Upper lobe of left lung (tissue), 6 donors: ENCODE measurements at regions not wholly inside any gene's neighbourhood (a gene's known extent, or its start where the extent isn't known, plus 50 kb on each side); places are given as distances from the start of the nearest gene placed in this dataset.
A peak's percentile ranks its signal among the peaks of the same experiment; 100 is the strongest.

Experiments
- ATAC-seq, 2 donors: fragments of 200-7000 bp; cut with Tn5 transposase; one replicate each; pipeline ENCODE4 v1.9.1; 2022; ENCODE audit warnings: mild to moderate bottlenecking in 2 of 2, moderate library complexity in 2 of 2; ENCODE audit not compliant: low FRiP score in 2 of 2
- DNase-seq, 2 donors: peaks; one replicate each; pipeline ENCODE4 v3.0.0-alpha.2; 2019 to 2020
- H3K27ac ChIP-seq, 4 donors: fragments of 200-600 bp; sonication (generic); one replicate each; pipeline ENCODE4 v1.5.1; 2016 to 2019
- H3K27me3 ChIP-seq, 4 donors: fragments of 200-600 bp; sonication (generic); one replicate each; pipeline ENCODE4 v1.5.1; 2017 to 2019
- H3K36me3 ChIP-seq, 4 donors: fragments of 200-600 bp; sonication (generic); one replicate each; pipeline ENCODE4 v1.5.1; 2016 to 2019
- H3K4me1 ChIP-seq, 4 donors: fragments of 200-600 bp; sonication (generic); one replicate each; pipeline ENCODE4 v1.5.1; 2018 to 2019
- H3K4me3 ChIP-seq, 4 donors: fragments of 200-600 bp; sonication (generic); one replicate each; pipeline ENCODE4 v1.5.1; 2017 to 2019; ENCODE audit warnings: mild to moderate bottlenecking in 2 of 4, moderate library complexity in 1 of 4
- H3K9me3 ChIP-seq, 4 donors: fragments of 200-600 bp; sonication (generic); one replicate each; pipeline ENCODE4 v1.5.1; 2018 to 2019
- CTCF ChIP-seq, 6 experiments: fragments of 450-650 bp in 4 of 6; fragments of 200-600 bp in 2 of 6; sonication (generic) in 2 of 6; IDR thresholded peaks; one replicate each; pipeline ENCODE4 v1.5.1; 2016 to 2019; ENCODE audit warnings: antibody characterized with exemption in 6 of 6
- EP300 ChIP-seq, 4 donors: sonication (generic); formaldehyde crosslinking; IDR thresholded peaks; one replicate each; pipeline ENCODE4 v1.5.1; 2017; ENCODE audit warnings: antibody characterized with exemption in 4 of 4, control low read depth in 2 of 4
- POLR2A ChIP-seq, 4 donors: fragments of 450-650 bp; IDR thresholded peaks; one replicate each; pipeline ENCODE4 v1.5.1; 2016 to 2017; ENCODE audit warnings: antibody characterized with exemption in 4 of 4, mild to moderate bottlenecking in 2 of 4
- POLR2AphosphoS5 ChIP-seq, 2 donors: sonication (generic); formaldehyde crosslinking; IDR thresholded peaks; one replicate each; pipeline ENCODE4 v1.5.1; 2017; ENCODE audit warnings: antibody characterized with exemption in 2 of 2
- WGBS, 2 donors: methylation state at CpG; one replicate each; pipeline ENCODE4 v1.1.5; 2017 to 2018; 5-methylcytosine and 5-hydroxymethylcytosine counted together
- donor health status: DM: no; HTN: no; CAD: no; lungs with moderate emphysema.
- donor health status: DM: no; HTN: yes; CAD: no; lungs with severe emphysema.

- Histone ChIP-seq H3K4me1 (no peaks in the 10 kb centered on the region), H3K27ac (no peak overlapping the region), H3K9me3 (no peaks in the 10 kb centered on the region), H3K27me3 (no peaks in the 10 kb centered on the region), H3K36me3 (no peaks in the 10 kb centered on the region), H3K4me3 (no peak overlapping the region)
- no peak for ATAC-seq
- WGBS, 2 donors, result 91 to 93% methylated on average over 6 of the region's 6 CpGs
- DNase-seq, result no peak
- TF ChIP-seq EP300 (IDR thresholded peaks at IDR 0.05) (no peak), POLR2AphosphoS5 (IDR thresholded peaks at IDR 0.05) (no peak), CTCF (IDR thresholded peaks at IDR 0.05) (no peak), POLR2A (IDR thresholded peaks at IDR 0.05) (no peak)
Observed at GRCh38 chr20:20831794-20832193, 119.3 kb upstream of the RALGAPA2 start.

DNA sequence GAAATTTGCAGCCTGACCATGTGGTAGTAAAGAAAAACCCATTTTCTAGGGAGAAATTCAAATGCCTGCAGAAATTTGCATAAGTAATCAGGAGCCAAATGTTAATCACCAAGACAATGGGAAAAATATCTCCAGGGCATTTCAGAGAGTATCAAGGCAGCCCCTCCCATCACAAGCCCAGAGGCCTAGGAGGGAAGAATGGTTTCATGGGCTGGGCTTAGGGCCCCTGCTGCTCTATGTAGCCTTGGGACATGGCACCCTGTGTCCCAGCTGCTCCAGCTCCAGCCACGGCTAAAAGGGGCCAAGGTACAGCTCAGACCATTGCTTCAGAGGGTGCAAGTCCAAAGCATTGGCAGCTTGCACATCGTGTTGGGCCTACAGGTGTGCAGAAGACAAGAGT, 117.2 kb upstream of the RALGAPA2 start:
- 88% methylated on average over 2 of the region's 2 CpGs; no CpG with 5 or more reads in 1 of the 2 donors for WGBS, 2 donors
- H3K36me3 ChIP-seq, result no peaks in the 10 kb centered on the region
- no peak overlapping the region for H3K27ac ChIP-seq
- DNase-seq, result no peak
- H3K4me3 ChIP-seq, result no peak overlapping the region
- TF ChIP-seq POLR2AphosphoS5 (IDR thresholded peaks at IDR 0.05), result no peak
- TF ChIP-seq EP300 (IDR thresholded peaks at IDR 0.05), result no peak
- TF ChIP-seq CTCF (IDR thresholded peaks at IDR 0.05), result no peak
- TF ChIP-seq POLR2A (IDR thresholded peaks at IDR 0.05), result no peak
- no peaks in the 10 kb centered on the region for H3K9me3 ChIP-seq
- H3K4me1 ChIP-seq, result peaks cover 3 to 7% (median 6%) of the 10 kb centered on the region in 4 donors
- no peak for ATAC-seq
- no peaks in the 10 kb centered on the region for H3K27me3 ChIP-seq

DNA sequence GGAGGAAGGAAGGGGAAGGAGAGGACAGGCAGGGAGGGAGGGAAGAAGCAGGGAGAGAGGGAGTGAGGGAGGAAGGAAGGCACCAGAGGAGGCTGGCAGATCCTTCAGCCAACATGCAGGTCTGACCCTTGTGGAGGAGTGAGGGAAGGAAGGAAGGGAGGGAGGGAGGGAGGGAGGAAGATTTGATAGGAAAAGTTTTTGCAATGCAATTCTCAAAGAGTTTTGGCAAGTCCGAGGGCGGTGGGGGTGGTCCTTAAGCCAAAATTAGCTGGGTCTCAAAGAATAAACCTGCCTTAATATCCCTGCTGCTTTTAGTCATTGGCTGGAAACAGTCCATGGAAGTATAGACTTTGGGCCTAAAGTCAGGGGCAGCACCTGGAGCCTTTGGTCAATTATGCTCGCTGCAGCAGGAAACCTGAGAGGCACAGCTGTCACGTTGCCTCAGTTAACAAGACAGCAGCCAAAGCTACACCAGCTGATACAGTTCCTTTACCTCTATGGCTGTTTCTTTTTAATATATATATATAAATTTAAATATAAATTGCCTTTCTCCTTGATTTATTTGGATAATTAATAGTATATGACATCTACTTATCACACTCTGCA, 115.7 kb upstream of the RALGAPA2 start:
- no peaks in the 10 kb centered on the region for H3K27me3 ChIP-seq
- DNase-seq (no peak), ATAC-seq (no peak)
- no peak for TF ChIP-seq POLR2A (IDR thresholded peaks at IDR 0.05)
- no peak for TF ChIP-seq CTCF (IDR thresholded peaks at IDR 0.05)
- TF ChIP-seq POLR2AphosphoS5 (IDR thresholded peaks at IDR 0.05), result no peak
- no peak for TF ChIP-seq EP300 (IDR thresholded peaks at IDR 0.05)
- no peaks in the 10 kb centered on the region for H3K9me3 ChIP-seq
- WGBS, 2 donors, result 71 to 97% methylated on average over 3 to 4 of the region's 4 CpGs
- no peaks in the 10 kb centered on the region for H3K36me3 ChIP-seq
- peaks cover 5 to 10% (median 8%) of the 10 kb centered on the region in 4 donors for H3K4me1 ChIP-seq
- H3K27ac ChIP-seq, result no peak overlapping the region
- no peak overlapping the region for H3K4me3 ChIP-seq

DNA sequence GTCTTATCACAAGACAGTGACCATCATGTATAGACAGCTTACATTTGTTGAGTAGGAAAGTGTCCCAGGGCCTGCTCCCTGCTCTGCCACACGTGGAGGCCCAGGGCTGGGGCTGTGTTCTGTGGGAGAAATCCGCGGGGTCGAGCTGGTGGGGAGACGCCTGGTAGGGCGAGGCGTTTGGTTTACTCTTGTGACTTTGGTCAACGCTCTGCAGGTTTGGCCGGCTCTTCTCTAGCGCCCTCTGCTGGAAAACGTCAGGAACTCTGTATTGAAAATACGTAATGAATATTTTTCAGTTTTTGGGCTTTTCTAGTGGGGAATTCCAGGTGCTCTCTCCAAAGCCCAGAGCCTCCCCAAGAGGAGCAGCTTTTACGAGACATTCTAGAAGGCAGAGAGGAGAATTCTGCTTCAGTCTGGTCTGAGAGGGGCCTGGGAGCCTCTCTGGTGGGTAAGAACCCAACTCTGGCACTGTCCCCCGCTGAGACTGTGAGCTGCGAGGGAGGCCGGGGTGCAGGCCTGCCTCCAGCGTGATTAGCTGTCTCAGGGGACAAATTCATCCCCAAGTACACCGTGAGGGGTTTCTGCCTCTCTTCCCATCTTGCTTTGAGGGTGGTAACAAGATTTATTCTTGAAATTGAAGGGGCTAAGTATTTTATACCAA, 112.6 kb upstream of the RALGAPA2 start:
- Histone ChIP-seq H3K27me3 (no peaks in the 10 kb centered on the region), H3K9me3 (no peaks in the 10 kb centered on the region), H3K36me3 (no peaks in the 10 kb centered on the region), H3K4me3 (no peak overlapping the region), H3K27ac (peak overlapping the region in 3 of 4 donors; percentile 39 to 74 (median 39)), H3K4me1 (peaks cover 5 to 10% (median 8%) of the 10 kb centered on the region in 4 donors)
- TF ChIP-seq CTCF (IDR thresholded peaks at IDR 0.05) (peak; percentile 73 to 79 (median 75)), EP300 (IDR thresholded peaks at IDR 0.05) (no peak), POLR2AphosphoS5 (IDR thresholded peaks at IDR 0.05) (no peak)
- DNase-seq, result peak; percentile 47 to 60
- ATAC-seq, result peak; percentile 73 to 84
- 15 to 20% methylated on average over 14 to 18 of the region's 18 CpGs for WGBS, 2 donors
